ENCODE measurements at regions not wholly inside any gene's neighbourhood (a gene's known extent, or its start where the extent isn't known, plus 50 kb on each side); places are given as distances from the start of the nearest gene placed in this dataset.

GRCh38 chr10:42932116-42932515 lies 144.8 kb upstream of the RET start:
- FAIRE-seq = no peak
- DNase-seq (ENCODE audit: extremely low spot score, insufficient read length, low read depth) = no peak

GRCh38 chr10:42932735-42933447 lies 144.0 kb upstream of the RET start:
- DNase-seq (ENCODE audit: extremely low spot score, insufficient read length, low read depth) (no peak), FAIRE-seq (no peak)

GRCh38 chr10:42933448-42934340 lies 143.2 kb upstream of the RET start:
- no peak for DNase-seq (ENCODE audit: extremely low spot score, insufficient read length, low read depth)
- FAIRE-seq = no peak

GRCh38 chr10:42934351-42934811 lies 142.5 kb upstream of the RET start:
- FAIRE-seq (no peak), DNase-seq (ENCODE audit: extremely low spot score, insufficient read length, low read depth) (no peak)

- no peak for FAIRE-seq
- no peak for DNase-seq (ENCODE audit: extremely low spot score, insufficient read length, low read depth)
These were observed 142.0 kb upstream of the RET start for GRCh38 chr10:42934842-42935241.

- FAIRE-seq (no peak), DNase-seq (ENCODE audit: extremely low spot score, insufficient read length, low read depth) (no peak)
These were observed 141.4 kb upstream of the RET start for GRCh38 chr10:42935466-42935865.

GRCh38 chr10:42936580-42936979 lies 140.3 kb upstream of the RET start:
- DNase-seq (ENCODE audit: extremely low spot score, insufficient read length, low read depth) (no peak), FAIRE-seq (no peak)

GRCh38 chr10:42937048-42937447 lies 139.8 kb upstream of the RET start:
- no peak for FAIRE-seq
- no peak for DNase-seq (ENCODE audit: extremely low spot score, insufficient read length, low read depth)

GRCh38 chr10:42937649-42938180 lies 139.2 kb upstream of the RET start:
- FAIRE-seq = no peak
- no peak for DNase-seq (ENCODE audit: extremely low spot score, insufficient read length, low read depth)

- no peak for FAIRE-seq
- no peak for DNase-seq (ENCODE audit: extremely low spot score, insufficient read length, low read depth)
These were observed 138.5 kb upstream of the RET start for GRCh38 chr10:42938351-42938750.

- DNase-seq (ENCODE audit: extremely low spot score, insufficient read length, low read depth) (no peak), FAIRE-seq (no peak)
These were observed 137.6 kb upstream of the RET start for GRCh38 chr10:42939237-42939636.

- FAIRE-seq = no peak
- DNase-seq (ENCODE audit: extremely low spot score, insufficient read length, low read depth) = no peak
These were observed 137.0 kb upstream of the RET start for GRCh38 chr10:42939685-42940366.

- FAIRE-seq = no peak
- DNase-seq (ENCODE audit: extremely low spot score, insufficient read length, low read depth) = no peak
These were observed 136.2 kb upstream of the RET start for GRCh38 chr10:42940487-42941294.

- no peak for DNase-seq (ENCODE audit: extremely low spot score, insufficient read length, low read depth)
- no peak for FAIRE-seq
These were observed 135.6 kb upstream of the RET start for GRCh38 chr10:42941295-42941644.

- FAIRE-seq (no peak), DNase-seq (ENCODE audit: extremely low spot score, insufficient read length, low read depth) (no peak)
These were observed 135.1 kb upstream of the RET start for GRCh38 chr10:42941790-42942189.

GRCh38 chr10:42942279-42942950 lies 134.5 kb upstream of the RET start:
- FAIRE-seq = no peak
- DNase-seq (ENCODE audit: extremely low spot score, insufficient read length, low read depth) = no peak

- DNase-seq (ENCODE audit: extremely low spot score, insufficient read length, low read depth) = no peak
- no peak for FAIRE-seq
These were observed 133.6 kb upstream of the RET start for GRCh38 chr10:42943025-42943818.

GRCh38 chr10:42948040-42948439 lies 128.8 kb upstream of the RET start:
- no peak for FAIRE-seq
- no peak for DNase-seq (ENCODE audit: extremely low spot score, insufficient read length, low read depth)
